Pancreas (tissue), 10 donors: ENCODE measurements at regions not wholly inside any gene's neighbourhood (a gene's known extent, or its start where the extent isn't known, plus 50 kb on each side); places are given as distances from the start of the nearest gene placed in this dataset.
A peak's percentile ranks its signal among the peaks of the same experiment; 100 is the strongest.
"Not testable (repeated sequence)": the region's sequence is repeated elsewhere in the genome, so short reads cannot be mapped to it uniquely, and the experiment has no call there.

Experiments
- ATAC-seq, 4 donors: fragments of 200-7000 bp; cut with Tn5 transposase; one replicate each; pipeline versions ENCODE4 v1.8.0 to v1.9.1; 2020; ENCODE audit warnings: mild to moderate bottlenecking in 4 of 4, moderate library complexity in 4 of 4
- DNase-seq, 6 donors: peaks; one replicate each; pipeline ENCODE4 v3.0.0-alpha.2; 2020
- FAIRE-seq: peaks from 2 replicates; lab custom pipeline; 2012; peaks lifted over from hg19 to GRCh38; lab: Jason Lieb, UNC
- H3K27ac ChIP-seq, 4 donors: fragments of 200-600 bp; sonication (generic); 1 replicate in 3 of 4; 2 replicates in 1 of 4; pipeline versions ENCODE4 v1.5.0 to v1.8.0; 2020
- H3K27me3 ChIP-seq, 4 donors: fragments of 200-600 bp; one replicate each; pipeline ENCODE4 v1.8.0; 2021
- H3K36me3 ChIP-seq, 3 donors: fragments of 200-600 bp; sonication (generic) in 1 of 3; one replicate each; pipeline versions ENCODE4 v1.5.0 to v1.8.0; 2020 to 2021
- H3K4me1 ChIP-seq, 3 donors: fragments of 200-600 bp; one replicate each; pipeline ENCODE4 v1.8.0; 2021
- H3K4me3 ChIP-seq, 4 donors: fragments of 200-600 bp; sonication (generic) in 2 of 4; one replicate each; pipeline versions ENCODE4 v1.5.0 to v1.8.0; 2020 to 2021
- H3K9me3 ChIP-seq, 4 donors: fragments of 200-600 bp; one replicate each; pipeline ENCODE4 v1.8.0; 2021
- CTCF ChIP-seq, 4 donors: fragments of 200-600 bp; sonication (generic) in 3 of 4; IDR thresholded peaks; one replicate each; pipeline versions ENCODE4 v1.5.0 to v1.8.0; 2021; ENCODE audit warnings: antibody characterized with exemption in 4 of 4
- WGBS, 2 donors: extraction: QIAGEN DNeasy Blood & Tissue Kit; methylation state at CpG; one replicate each; pipeline ENCODE4 v1.1.7; 2013; 5-methylcytosine and 5-hydroxymethylcytosine counted together
- intact Hi-C, 3 donors: fragments of 100-400 bp; cut with DNase I; formaldehyde crosslinking; loops; one replicate each; pipeline versions ENCODE4 v1.11.1 to v1.14.2; 2022
- donor health status: healthy with polysubstance abuse.
- donor health status: DM: no; HTN: no; CAD: no; lungs with moderate emphysema.
- donor health status: DM: no; HTN: no; CAD: no.
- donor health status: control.
- donor health status: control.
- donor health status: Bipolar disorder and iron deficiency.
- donor health status: DM: yes; HTN: yes; CAD: no.
- donor health status: DM: no; HTN: no; CAD: no.
- donor health status: DM: no; HTN: no; CAD: no.
- donor health status: DM: yes; HTN: yes; CAD: no.

DNA sequence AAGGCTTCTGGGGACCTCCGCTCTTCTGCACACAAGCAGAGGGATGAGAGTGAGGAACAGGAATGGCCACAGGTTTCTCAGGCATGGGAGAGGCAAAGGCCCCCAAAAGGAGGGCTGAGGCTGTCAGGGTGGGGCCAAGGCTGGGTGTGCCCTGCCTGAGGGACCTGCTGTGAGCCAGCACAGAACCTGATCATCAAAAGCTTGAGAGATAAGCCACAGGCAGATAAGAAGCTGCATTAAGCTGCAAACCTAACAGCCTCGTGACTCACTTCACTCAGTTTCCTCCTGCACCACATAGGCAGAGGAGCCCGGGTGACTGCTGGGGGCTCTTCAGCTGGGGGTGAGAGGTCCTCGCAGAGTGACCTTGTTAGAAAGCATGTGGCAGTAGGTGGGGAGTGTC is 64.5 kb upstream of the LAPTM4A start:
- FAIRE-seq = no peak
- 65 to 79% methylated on average over 4 of the region's 4 CpGs for WGBS, 2 donors

DNA sequence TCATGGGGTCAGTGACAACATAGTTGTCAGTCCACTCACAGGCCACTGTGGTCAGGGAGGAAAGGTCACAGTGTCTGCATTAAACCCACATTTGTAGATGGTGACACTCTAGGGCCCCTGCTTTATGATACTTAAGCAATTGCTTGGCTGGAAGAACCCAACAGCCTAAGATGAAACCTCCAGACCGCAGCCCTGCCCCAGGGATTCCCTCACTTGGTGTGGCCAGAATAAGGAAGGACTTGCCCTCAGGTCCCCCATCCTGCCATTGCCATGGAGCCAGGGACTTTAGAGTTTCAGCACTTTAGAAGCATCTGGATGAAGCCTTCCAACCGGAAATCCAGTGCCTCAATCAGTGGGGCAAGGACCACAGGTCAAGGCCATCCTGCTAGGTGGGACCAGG is 63.9 kb upstream of the LAPTM4A start:
- Histone ChIP-seq H3K4me1 (no peaks in the 10 kb centered on the region), H3K27ac (no peak overlapping the region), H3K27me3 (no peaks in the 10 kb centered on the region), H3K36me3 (no peaks in the 10 kb centered on the region), H3K4me3 (no peak overlapping the region), H3K9me3 (no peaks in the 10 kb centered on the region)
- intact Hi-C loops = no loop called here
- WGBS, 2 donors = 82 to 89% methylated on average over 2 of the region's 2 CpGs
- ATAC-seq = no peak
- no peak for TF ChIP-seq CTCF (IDR thresholded peaks at IDR 0.05)
- no peak for FAIRE-seq
- no peak for DNase-seq

More for the DNA sequence above, 64.5 kb upstream of the LAPTM4A start:
- no peaks in the 10 kb centered on the region for H3K36me3 ChIP-seq
- H3K4me1 ChIP-seq = no peaks in the 10 kb centered on the region
- ATAC-seq (no peak), DNase-seq (no peak)
- H3K27ac ChIP-seq = no peak overlapping the region
- intact Hi-C loops = no loop called here
- no peak for TF ChIP-seq CTCF (IDR thresholded peaks at IDR 0.05)
- H3K4me3 ChIP-seq = no peak overlapping the region
- H3K9me3 ChIP-seq = no peaks in the 10 kb centered on the region
- no peaks in the 10 kb centered on the region for H3K27me3 ChIP-seq

DNA sequence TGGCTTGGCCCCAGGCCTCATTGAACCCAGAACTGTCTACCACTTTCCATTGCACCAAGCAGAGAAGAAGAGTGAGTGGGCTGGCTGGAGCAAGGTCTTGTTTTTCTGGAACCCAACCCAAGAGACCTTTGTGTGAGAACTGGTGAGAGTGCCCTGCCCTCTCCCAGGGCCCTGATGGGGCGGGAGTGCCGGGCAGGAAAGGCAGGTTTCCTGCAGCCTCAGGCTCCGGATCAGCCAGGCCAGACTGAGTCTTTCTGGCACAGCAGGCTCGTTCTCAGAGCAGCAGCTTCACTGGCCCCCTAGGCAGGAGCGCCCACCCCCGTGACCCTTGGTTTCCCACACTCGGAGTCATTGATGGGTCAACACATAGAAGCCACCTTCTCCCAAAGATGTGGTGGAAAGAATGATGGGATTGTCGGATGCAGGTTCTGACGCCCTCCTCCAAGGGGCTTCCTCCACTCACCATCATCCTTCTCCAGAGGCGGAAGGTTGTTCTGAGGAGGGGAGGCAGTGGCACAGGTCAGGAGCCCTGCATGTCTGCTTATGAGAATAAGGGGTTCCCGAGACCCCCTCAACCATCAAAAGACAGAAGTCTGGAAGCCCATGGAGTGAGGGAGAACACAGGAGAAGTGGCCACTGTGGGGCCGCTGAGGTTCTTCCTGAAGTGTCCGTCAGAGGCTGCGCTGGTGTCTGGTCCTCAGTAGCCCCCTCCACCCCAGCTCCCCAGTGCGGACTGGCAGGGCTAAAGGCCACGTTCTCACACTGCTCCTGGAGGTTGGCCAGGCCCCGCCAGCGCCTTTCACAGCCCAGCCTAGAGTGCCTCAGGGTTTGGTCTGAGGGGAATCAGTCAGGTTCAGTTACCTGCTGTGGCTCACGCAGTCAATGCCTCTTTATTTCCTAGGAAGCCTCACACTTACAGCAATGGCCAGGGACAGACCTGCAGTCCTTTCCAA is 62.8 kb upstream of the LAPTM4A start:
- WGBS, 2 donors = 69 to 73% methylated on average over 19 of the region's 19 CpGs

DNA sequence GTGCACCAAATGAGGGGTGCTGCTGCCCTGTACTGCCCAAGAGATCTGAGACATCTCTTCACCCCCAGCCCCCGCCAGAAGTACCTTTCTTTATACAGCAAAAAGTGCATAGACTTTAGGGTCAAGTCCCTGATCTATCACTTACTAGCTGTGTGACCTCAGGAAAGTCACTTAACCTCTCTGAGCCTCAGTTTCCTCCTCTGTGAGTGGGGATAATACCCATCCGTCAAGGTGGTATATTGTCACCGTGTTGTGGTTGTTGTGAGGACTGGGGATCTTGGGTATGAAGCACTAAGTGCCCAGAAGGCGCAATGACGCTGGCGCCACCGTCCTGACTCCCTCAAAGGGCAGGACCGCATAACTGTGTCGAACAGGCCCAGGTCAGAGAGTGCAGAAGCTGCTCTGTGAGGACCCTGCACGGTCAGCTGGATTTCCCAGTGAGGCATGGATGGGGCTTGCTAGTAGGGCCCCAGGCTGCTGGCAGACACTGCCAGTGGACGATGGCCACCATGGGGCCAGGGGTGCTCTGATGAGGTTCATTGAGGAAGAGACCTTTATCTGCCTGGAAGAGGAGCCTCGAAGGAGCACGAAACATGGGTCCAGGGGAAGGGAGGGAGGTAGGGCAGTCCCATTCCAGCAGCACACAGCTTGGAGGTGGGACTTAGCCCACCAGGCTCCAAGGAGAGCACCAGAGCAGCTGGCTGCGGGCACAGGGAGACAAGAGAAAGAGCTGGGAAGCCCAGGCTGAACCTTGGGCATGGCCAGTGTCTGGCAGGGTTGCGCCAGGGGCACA is 61.8 kb upstream of the LAPTM4A start:
- Histone ChIP-seq H3K36me3 (no peaks in the 10 kb centered on the region), H3K4me3 (no peak overlapping the region), H3K9me3 (no peaks in the 10 kb centered on the region), H3K4me1 (no peaks in the 10 kb centered on the region), H3K27ac (no peak overlapping the region), H3K27me3 (no peaks in the 10 kb centered on the region)
- no peak for TF ChIP-seq CTCF (IDR thresholded peaks at IDR 0.05)
- FAIRE-seq (no peak), ATAC-seq (no peak), DNase-seq (no peak)
- intact Hi-C loops = no loop called here
- 79 to 82% methylated on average over 15 of the region's 15 CpGs for WGBS, 2 donors

More for the DNA sequence above, 62.8 kb upstream of the LAPTM4A start:
- ATAC-seq (peak in 1 of 4 donors; percentile 44), DNase-seq (no peak), FAIRE-seq (no peak)
- Histone ChIP-seq H3K9me3 (no peaks in the 10 kb centered on the region), H3K36me3 (no peaks in the 10 kb centered on the region), H3K4me1 (no peaks in the 10 kb centered on the region), H3K27ac (no peak overlapping the region), H3K4me3 (no peak overlapping the region), H3K27me3 (no peaks in the 10 kb centered on the region)
- no peak for TF ChIP-seq CTCF (IDR thresholded peaks at IDR 0.05)
- intact Hi-C loops = no loop called here

DNA sequence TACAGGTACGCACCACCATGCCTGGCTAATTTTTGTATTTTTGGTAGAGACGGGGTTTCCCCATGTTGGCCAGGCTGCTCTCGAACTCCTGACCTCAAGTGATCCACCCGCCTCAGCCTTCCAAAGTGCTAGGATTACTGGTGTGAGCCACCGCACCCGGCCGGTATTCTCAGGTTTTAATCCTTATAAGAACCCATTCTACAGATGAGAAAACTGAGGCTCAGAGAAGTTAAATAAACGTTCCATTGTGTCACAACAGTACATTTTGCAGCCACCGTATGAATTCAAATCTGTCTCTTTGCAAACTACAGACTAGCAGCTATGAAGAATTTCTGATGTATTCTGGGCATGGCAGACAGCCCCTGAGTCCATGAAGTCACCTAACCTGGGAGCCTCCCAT is 60.9 kb upstream of the LAPTM4A start:
- ATAC-seq, H3K36me3 ChIP-seq, DNase-seq, H3K27ac ChIP-seq, intact Hi-C loops, FAIRE-seq, H3K27me3 ChIP-seq, H3K4me1 ChIP-seq, H3K9me3 ChIP-seq, H3K4me3 ChIP-seq: not testable (repeated sequence)
- WGBS, 2 donors = 81 to 85% methylated on average over 9 of the region's 9 CpGs
